IMR-90 (cell line): ENCODE measurements at regions not wholly inside any gene's neighbourhood (a gene's known extent, or its start where the extent isn't known, plus 50 kb on each side); places are given as distances from the start of the nearest gene placed in this dataset.

Source experiments
- ATAC-seq: fragments of 200-7000 bp; cut with Tn5 transposase; 2 replicates; pipeline ENCODE4 v1.9.1; 2020; ENCODE audit warnings: low read depth, mild to moderate bottlenecking, moderate library complexity
- BruUV-seq: library from RNA; stranded (reverse); fragments of 400-500 nt; replicated peaks from 2 replicates; lab custom pipeline; 2021; lab: Mats Ljungman, UMichigan
- CTCF ChIA-PET: fragments of 300-600 bp; formaldehyde crosslinking; extraction: SDS; loops from one replicate; lab custom pipeline; 2021; ENCODE audit warnings: antibody characterized with exemption; lab: Yijun Ruan, JAX
- POLR2A ChIA-PET: fragments of 300-600 bp; sonication (Branson Sonifier 250); formaldehyde crosslinking; loops from one replicate; lab custom pipeline; 2022; ENCODE audit warnings: antibody characterized with exemption; ENCODE audit not compliant: unreplicated experiment; lab: Charles Lee
- DNase-seq: peaks from one replicate; pipeline ENCODE4 v3.0.0; 2013
- H2AFZ ChIP-seq: replicated peaks from 2 replicates; pipeline ENCODE3; 2013; ENCODE audit warnings: low read length, mild to moderate bottlenecking; ENCODE audit not compliant: poor library complexity
- H2AK5ac ChIP-seq: 2 replicates; pipeline ENCODE4 v1.6.1; 2013; ENCODE audit warnings: low read depth, low read length, inconsistent platforms
- H2AK9ac ChIP-seq: replicated peaks from 2 replicates; pipeline ENCODE3; 2013; ENCODE audit warnings: mild to moderate bottlenecking, low read depth, low read length, moderate library complexity; ENCODE audit not compliant: poor library complexity
- H2BK120ac ChIP-seq: 2 replicates; pipeline ENCODE4 v1.6.1; 2013; ENCODE audit warnings: low read depth, low read length, inconsistent platforms
- H2BK15ac ChIP-seq: 3 replicates; pipeline ENCODE4 v1.6.1; 2013; ENCODE audit warnings: low read depth, low read length, inconsistent platforms
- H2BK20ac ChIP-seq: 2 replicates; pipeline ENCODE4 v1.6.1; 2013; ENCODE audit warnings: low read depth, mild to moderate bottlenecking, inconsistent platforms, low read length, moderate library complexity
- H2BK5ac ChIP-seq: 2 replicates; pipeline ENCODE4 v1.6.1; 2013; ENCODE audit warnings: mild to moderate bottlenecking, low read depth, low read length, inconsistent platforms; ENCODE audit not compliant: poor library complexity, severe bottlenecking
- H3K14ac ChIP-seq: replicated peaks from 2 replicates; pipeline ENCODE4 v1.6.1; 2013; ENCODE audit warnings: low read depth, low read length, inconsistent platforms
- H3K18ac ChIP-seq: 2 replicates; pipeline ENCODE4 v1.6.1; 2013; ENCODE audit warnings: low read depth, low read length, control low read depth
- H3K23ac ChIP-seq: 2 replicates; pipeline ENCODE4 v1.6.1; 2013; ENCODE audit warnings: low read depth, low read length, inconsistent platforms
- H3K27ac ChIP-seq: 2 replicates; pipeline ENCODE4 v1.5.1; 2013; ENCODE audit warnings: mild to moderate bottlenecking, control low read depth, low read length; ENCODE audit not compliant: insufficient read depth
- H3K27me3 ChIP-seq: 2 replicates; pipeline ENCODE4 v1.6.1; 2013; ENCODE audit warnings: low read length; ENCODE audit not compliant: control insufficient read depth, insufficient read depth
- H3K36me3 ChIP-seq: 2 replicates; pipeline ENCODE4 v1.6.1; 2013; ENCODE audit warnings: low read length, mixed read lengths; ENCODE audit not compliant: control insufficient read depth, insufficient read depth
- H3K4ac ChIP-seq: 2 replicates; pipeline ENCODE4 v1.6.1; 2013; ENCODE audit warnings: low read depth, low read length, inconsistent platforms
- H3K4me1 ChIP-seq: 2 replicates; pipeline ENCODE4 v1.6.1; 2013; ENCODE audit warnings: low read length, mixed read lengths; ENCODE audit not compliant: control insufficient read depth, insufficient read depth
- H3K4me2 ChIP-seq: 2 replicates; pipeline ENCODE4 v1.6.1; 2013; ENCODE audit warnings: low read depth, mild to moderate bottlenecking, control low read depth, low read length, moderate library complexity
- H3K4me3 ChIP-seq: 2 replicates; pipeline ENCODE4 v1.5.1; 2013; ENCODE audit warnings: low read depth, mild to moderate bottlenecking, control low read depth, low read length, moderate library complexity; ENCODE audit not compliant: insufficient read depth
- H3K56ac ChIP-seq: 2 replicates; pipeline ENCODE4 v1.6.1; 2013; ENCODE audit warnings: low read length, inconsistent platforms; ENCODE audit not compliant: insufficient read depth; ENCODE audit errors: extremely low read depth
- H3K79me1 ChIP-seq, 2 experiments: 2 replicates each; pipeline ENCODE4 v1.6.1; 2013; ENCODE audit warnings: low read length in 2 of 2, inconsistent platforms in 1 of 2, low read depth in 1 of 2
- H3K9ac ChIP-seq: 2 replicates; pipeline ENCODE4 v1.6.1; 2013; ENCODE audit warnings: low read depth, low read length, control low read depth
- H3K9me1 ChIP-seq: 2 replicates; pipeline ENCODE4 v1.6.1; 2013; ENCODE audit warnings: low read length, inconsistent platforms; ENCODE audit not compliant: insufficient read depth
- H3K9me3 ChIP-seq: 2 replicates; pipeline ENCODE4 v1.6.1; 2013; ENCODE audit warnings: low read length; ENCODE audit not compliant: control insufficient read depth, insufficient read depth
- H4K20me1 ChIP-seq: 2 replicates; pipeline ENCODE4 v1.6.1; 2013; ENCODE audit warnings: low read length, inconsistent platforms; ENCODE audit not compliant: insufficient read depth
- H4K5ac ChIP-seq: 2 replicates; pipeline ENCODE4 v1.6.1; 2013; ENCODE audit warnings: mild to moderate bottlenecking, low read depth, low read length, control low read depth
- H4K8ac ChIP-seq, 2 experiments: 2 replicates each; pipeline ENCODE4 v1.6.1; 2013; ENCODE audit warnings: low read depth in 2 of 2, low read length in 2 of 2, control low read depth in 1 of 2, inconsistent platforms in 1 of 2
- H4K91ac ChIP-seq: 2 replicates; pipeline ENCODE4 v1.6.1; 2013; ENCODE audit warnings: low read depth, low read length, inconsistent platforms; ENCODE audit not compliant: insufficient read depth
- BHLHE40 ChIP-seq: fragments of 150-350 bp; IDR thresholded peaks from 2 replicates; pipeline ENCODE4 v1.6.1; 2016; ENCODE audit warnings: mild to moderate bottlenecking, low read depth, low read length
- CEBPB ChIP-seq: IDR thresholded peaks from 2 replicates; pipeline ENCODE4 v1.6.1; 2012; ENCODE audit warnings: low read depth, low read length, improper control_type of control experiment
- CHD1 ChIP-seq: IDR thresholded peaks from 2 replicates; pipeline ENCODE4 v1.6.1; 2012; ENCODE audit warnings: low read depth, low read length, improper control_type of control experiment
- ELK1 ChIP-seq: fragments of 150-350 bp; IDR thresholded peaks from 2 replicates; pipeline ENCODE4 v1.6.1; 2016; ENCODE audit warnings: low read depth, mild to moderate bottlenecking, low read length, moderate library complexity, borderline replicate concordance
- FOS ChIP-seq: fragments of 150-350 bp; IDR thresholded peaks from 2 replicates; pipeline ENCODE4 v1.6.1; 2016; ENCODE audit warnings: low read depth, low read length
- MAFK ChIP-seq: IDR thresholded peaks from 2 replicates; pipeline ENCODE4 v1.6.1; 2012; ENCODE audit warnings: low read depth, low read length, improper control_type of control experiment
- MAZ ChIP-seq: IDR thresholded peaks from 2 replicates; pipeline ENCODE4 v1.6.1; 2012; ENCODE audit warnings: low read depth, mild to moderate bottlenecking, low read length, improper control_type of control experiment, moderate library complexity, borderline replicate concordance
- MXI1 ChIP-seq: IDR thresholded peaks from 2 replicates; pipeline ENCODE4 v1.6.1; 2012; ENCODE audit warnings: low read depth, mild to moderate bottlenecking, low read length, moderate library complexity, borderline replicate concordance
- NFE2L2 ChIP-seq: fragments of 150-350 bp; IDR thresholded peaks from 2 replicates; pipeline ENCODE4 v1.6.1; 2016; ENCODE audit warnings: low read depth, mild to moderate bottlenecking, low read length
- POLR2A ChIP-seq: IDR thresholded peaks from 2 replicates; pipeline ENCODE4 v1.6.1; 2012; ENCODE audit warnings: mild to moderate bottlenecking, low read depth, low read length
- RAD21 ChIP-seq: IDR thresholded peaks from 2 replicates; pipeline ENCODE4 v1.6.1; 2012; ENCODE audit warnings: low read length, improper control_type of control experiment
- RCOR1 ChIP-seq: IDR thresholded peaks from 2 replicates; pipeline ENCODE4 v1.6.1; 2012; ENCODE audit warnings: mild to moderate bottlenecking, low read length, improper control_type of control experiment; ENCODE audit not compliant: insufficient replicate concordance
- RFX5 ChIP-seq: IDR thresholded peaks from 2 replicates; pipeline ENCODE4 v1.8.0; 2012; ENCODE audit warnings: low read depth, mild to moderate bottlenecking, low read length, moderate library complexity
- USF2 ChIP-seq: fragments of 150-350 bp; IDR thresholded peaks from 2 replicates; pipeline ENCODE4 v1.6.1; 2017; ENCODE audit warnings: mild to moderate bottlenecking, antibody characterized with exemption, low read length, low read depth
- WGBS, 2 experiments: methylation state at CpG; one replicate each; pipeline versions ENCODE4 v1.1.5 to v1.1.7; 2013; ENCODE audit warnings: missing lambda C conversion rate in 2 of 2; ENCODE audit not compliant: insufficient read length in 1 of 2; ENCODE audit errors: extremely low coverage in 2 of 2; 5-methylcytosine and 5-hydroxymethylcytosine counted together
- dilution Hi-C: fragments of 300-500 bp; cut with HindIII; formaldehyde crosslinking; loops from one replicate; pipeline ENCODE4 v1.14.3; 2018; ENCODE audit warnings: low sequenced_read_pairs; ENCODE audit not compliant: unreplicated experiment
- in situ Hi-C: fragments of 300-500 bp; cut with MboI; formaldehyde crosslinking; loops from 3 replicates; pipeline ENCODE4 v1.14.3; 2019; ENCODE audit warnings: low sequenced_read_pairs, inconsistent platforms, mixed read lengths
- intact Hi-C: fragments of 100-400 bp; cut with micrococcal nuclease; formaldehyde crosslinking; loops from 2 replicates; pipeline ENCODE4 v1.10.0; 2022

GRCh38 chr16:86012221-86012620 lies 113.3 kb downstream of the IRF8 start:
- Histone ChIP-seq H2AFZ (no peak overlapping the region), H3K4me2 (no peak overlapping the region), H2BK20ac (no peak overlapping the region), H3K56ac (no peak overlapping the region), H3K27me3 (peaks cover 39% of the 10 kb centered on the region), H3K9me3 (no peaks in the 10 kb centered on the region; the same call in 1 of the 2 replicates), H3K4ac (no peak overlapping the region), H3K23ac (no peak overlapping the region), H2BK5ac (no peak overlapping the region), H3K4me1 (no peaks in the 10 kb centered on the region), H2BK120ac (no peak overlapping the region), H3K9ac (no peak overlapping the region), H3K14ac (no peak overlapping the region), H4K5ac (no peak overlapping the region), H4K91ac (no peak overlapping the region), H3K18ac (no peak overlapping the region), H4K20me1 (no peaks in the 10 kb centered on the region), H3K79me1 (no peaks in the 10 kb centered on the region), H3K9me1 (no peaks in the 10 kb centered on the region), H2BK15ac (no peak overlapping the region), H3K36me3 (no peaks in the 10 kb centered on the region), H3K27ac (no peak overlapping the region), H2AK5ac (no peak overlapping the region), H3K4me3 (no peak overlapping the region), H4K8ac (no peak overlapping the region), H2AK9ac (no peak overlapping the region)
- DNase-seq: no peak
- no TSS peak for BruUV-seq
- in situ Hi-C loops (no loop called here), intact Hi-C loops (no loop called here), dilution Hi-C loops (no loop called here)
- CTCF ChIA-PET: interaction anchor here (1.4 kb wide), 1 partner anchor 191 kb away, joined by 5 read pairs; no protein-coding TSS in a partner anchor
- ATAC-seq: no peak
- 71% methylated on average over 1 of the region's 5 CpGs; no CpG with 5 or more reads in 1 of the 2 experiments for whole genome bisulfite sequencing, 2 experiments
- POLR2A ChIA-PET: no interaction called here
- no peak for TF ChIP-seq CHD1
- TF ChIP-seq BHLHE40: no peak
- no peak for TF ChIP-seq RCOR1
- TF ChIP-seq CEBPB: no peak
- no peak for TF ChIP-seq FOS
- no peak for TF ChIP-seq ELK1
- TF ChIP-seq NFE2L2: no peak
- no peak for TF ChIP-seq MAZ
- no peak for TF ChIP-seq POLR2A
- no peak for TF ChIP-seq RAD21
- no peak for TF ChIP-seq MXI1
- TF ChIP-seq MAFK: no peak
- TF ChIP-seq USF2: no peak
- no peak for TF ChIP-seq RFX5
